ENCODE measurements at regions not wholly inside any gene's neighbourhood (a gene's known extent, or its start where the extent isn't known, plus 50 kb on each side); places are given as distances from the start of the nearest gene placed in this dataset.

- no peaks in the 10 kb centered on the region for H3K4me1 ChIP-seq (ENCODE audit: control insufficient read depth, insufficient read depth, low read length)
- H3K27me3 ChIP-seq (ENCODE audit: control insufficient read depth, insufficient read depth, low read length) = no peaks in the 10 kb centered on the region
- no peak overlapping the region for H3K4me3 ChIP-seq (ENCODE audit: low read depth, low read length)
- no peak overlapping the region for H3K27ac ChIP-seq (ENCODE audit: low read depth, low read length)
- H3K9ac ChIP-seq (ENCODE audit: low read depth, low read length) = no peak overlapping the region
- H3K36me3 ChIP-seq (ENCODE audit: control insufficient read depth, insufficient read depth, low read length) = no peaks in the 10 kb centered on the region
- no peaks in the 10 kb centered on the region for H3K9me3 ChIP-seq (ENCODE audit: control insufficient read depth, insufficient read depth, low read length)
These were observed 104.3 kb upstream of the NUDT7 start for GRCh38 chr16:77617996-77618395.

GRCh38 chr16:77618951-77619350, 103.4 kb upstream of the NUDT7 start:
- Histone ChIP-seq H3K9ac (ENCODE audit: low read depth, low read length) (no peak overlapping the region), H3K27ac (ENCODE audit: low read depth, low read length) (no peak overlapping the region), H3K4me1 (ENCODE audit: control insufficient read depth, insufficient read depth, low read length) (no peaks in the 10 kb centered on the region), H3K36me3 (ENCODE audit: control insufficient read depth, insufficient read depth, low read length) (no peaks in the 10 kb centered on the region), H3K9me3 (ENCODE audit: control insufficient read depth, insufficient read depth, low read length) (no peaks in the 10 kb centered on the region), H3K27me3 (ENCODE audit: control insufficient read depth, insufficient read depth, low read length) (no peaks in the 10 kb centered on the region), H3K4me3 (ENCODE audit: low read depth, low read length) (no peak overlapping the region)

GRCh38 chr16:77624085-77624484, 98.2 kb upstream of the NUDT7 start:
- no peaks in the 10 kb centered on the region for H3K36me3 ChIP-seq (ENCODE audit: control insufficient read depth, insufficient read depth, low read length)
- H3K9ac ChIP-seq (ENCODE audit: low read depth, low read length) = no peak overlapping the region
- H3K27ac ChIP-seq (ENCODE audit: low read depth, low read length) = no peak overlapping the region
- H3K4me1 ChIP-seq (ENCODE audit: control insufficient read depth, insufficient read depth, low read length) = no peaks in the 10 kb centered on the region
- no peak overlapping the region for H3K4me3 ChIP-seq (ENCODE audit: low read depth, low read length)
- no peaks in the 10 kb centered on the region for H3K9me3 ChIP-seq (ENCODE audit: control insufficient read depth, insufficient read depth, low read length)
- H3K27me3 ChIP-seq (ENCODE audit: control insufficient read depth, insufficient read depth, low read length) = no peaks in the 10 kb centered on the region

GRCh38 chr16:77636615-77637014, 85.7 kb upstream of the NUDT7 start:
- H3K4me1 ChIP-seq (ENCODE audit: control insufficient read depth, insufficient read depth, low read length) = no peaks in the 10 kb centered on the region
- no peak overlapping the region for H3K27ac ChIP-seq (ENCODE audit: low read depth, low read length)
- H3K9ac ChIP-seq (ENCODE audit: low read depth, low read length) = no peak overlapping the region
- H3K27me3 ChIP-seq (ENCODE audit: control insufficient read depth, insufficient read depth, low read length) = no peaks in the 10 kb centered on the region
- H3K4me3 ChIP-seq (ENCODE audit: low read depth, low read length) = no peak overlapping the region
- no peaks in the 10 kb centered on the region for H3K9me3 ChIP-seq (ENCODE audit: control insufficient read depth, insufficient read depth, low read length)
- H3K36me3 ChIP-seq (ENCODE audit: control insufficient read depth, insufficient read depth, low read length) = no peaks in the 10 kb centered on the region

GRCh38 chr16:77637940-77638339, 84.4 kb upstream of the NUDT7 start:
- Histone ChIP-seq H3K9ac (ENCODE audit: low read depth, low read length) (no peak overlapping the region), H3K4me3 (ENCODE audit: low read depth, low read length) (no peak overlapping the region), H3K9me3 (ENCODE audit: control insufficient read depth, insufficient read depth, low read length) (no peaks in the 10 kb centered on the region), H3K36me3 (ENCODE audit: control insufficient read depth, insufficient read depth, low read length) (no peaks in the 10 kb centered on the region), H3K27ac (ENCODE audit: low read depth, low read length) (no peak overlapping the region), H3K27me3 (ENCODE audit: control insufficient read depth, insufficient read depth, low read length) (no peaks in the 10 kb centered on the region), H3K4me1 (ENCODE audit: control insufficient read depth, insufficient read depth, low read length) (no peaks in the 10 kb centered on the region)

- Histone ChIP-seq H3K4me1 (ENCODE audit: control insufficient read depth, insufficient read depth, low read length) (no peaks in the 10 kb centered on the region), H3K27ac (ENCODE audit: low read depth, low read length) (no peak overlapping the region), H3K4me3 (ENCODE audit: low read depth, low read length) (no peak overlapping the region), H3K9ac (ENCODE audit: low read depth, low read length) (no peak overlapping the region), H3K9me3 (ENCODE audit: control insufficient read depth, insufficient read depth, low read length) (no peaks in the 10 kb centered on the region), H3K27me3 (ENCODE audit: control insufficient read depth, insufficient read depth, low read length) (no peaks in the 10 kb centered on the region), H3K36me3 (ENCODE audit: control insufficient read depth, insufficient read depth, low read length) (no peaks in the 10 kb centered on the region)
These were observed 79.1 kb upstream of the NUDT7 start for GRCh38 chr16:77643176-77643575.

GRCh38 chr16:77645764-77646163, 76.5 kb upstream of the NUDT7 start:
- Histone ChIP-seq H3K4me3 (ENCODE audit: low read depth, low read length) (no peak overlapping the region), H3K9me3 (ENCODE audit: control insufficient read depth, insufficient read depth, low read length) (no peaks in the 10 kb centered on the region), H3K4me1 (ENCODE audit: control insufficient read depth, insufficient read depth, low read length) (no peaks in the 10 kb centered on the region), H3K27me3 (ENCODE audit: control insufficient read depth, insufficient read depth, low read length) (no peaks in the 10 kb centered on the region), H3K36me3 (ENCODE audit: control insufficient read depth, insufficient read depth, low read length) (no peaks in the 10 kb centered on the region), H3K27ac (ENCODE audit: low read depth, low read length) (no peak overlapping the region), H3K9ac (ENCODE audit: low read depth, low read length) (no peak overlapping the region)

GRCh38 chr16:77647726-77648125, 74.6 kb upstream of the NUDT7 start:
- Histone ChIP-seq H3K4me3 (ENCODE audit: low read depth, low read length) (no peak overlapping the region), H3K27ac (ENCODE audit: low read depth, low read length) (no peak overlapping the region), H3K4me1 (ENCODE audit: control insufficient read depth, insufficient read depth, low read length) (no peaks in the 10 kb centered on the region), H3K27me3 (ENCODE audit: control insufficient read depth, insufficient read depth, low read length) (no peaks in the 10 kb centered on the region), H3K36me3 (ENCODE audit: control insufficient read depth, insufficient read depth, low read length) (no peaks in the 10 kb centered on the region), H3K9me3 (ENCODE audit: control insufficient read depth, insufficient read depth, low read length) (no peaks in the 10 kb centered on the region), H3K9ac (ENCODE audit: low read depth, low read length) (no peak overlapping the region)

- no peaks in the 10 kb centered on the region for H3K9me3 ChIP-seq (ENCODE audit: control insufficient read depth, insufficient read depth, low read length)
- H3K4me3 ChIP-seq (ENCODE audit: low read depth, low read length) = no peak overlapping the region
- no peaks in the 10 kb centered on the region for H3K4me1 ChIP-seq (ENCODE audit: control insufficient read depth, insufficient read depth, low read length)
- H3K36me3 ChIP-seq (ENCODE audit: control insufficient read depth, insufficient read depth, low read length) = no peaks in the 10 kb centered on the region
- no peak overlapping the region for H3K27ac ChIP-seq (ENCODE audit: low read depth, low read length)
- no peaks in the 10 kb centered on the region for H3K27me3 ChIP-seq (ENCODE audit: control insufficient read depth, insufficient read depth, low read length)
- H3K9ac ChIP-seq (ENCODE audit: low read depth, low read length) = no peak overlapping the region
These were observed 71.6 kb upstream of the NUDT7 start for GRCh38 chr16:77650761-77651160.

GRCh38 chr16:77652399-77652798, 69.9 kb upstream of the NUDT7 start:
- H3K36me3 ChIP-seq (ENCODE audit: control insufficient read depth, insufficient read depth, low read length) = no peaks in the 10 kb centered on the region
- H3K27me3 ChIP-seq (ENCODE audit: control insufficient read depth, insufficient read depth, low read length) = no peaks in the 10 kb centered on the region
- H3K4me3 ChIP-seq (ENCODE audit: low read depth, low read length) = no peak overlapping the region
- H3K9me3 ChIP-seq (ENCODE audit: control insufficient read depth, insufficient read depth, low read length) = no peaks in the 10 kb centered on the region
- H3K9ac ChIP-seq (ENCODE audit: low read depth, low read length) = no peak overlapping the region
- H3K4me1 ChIP-seq (ENCODE audit: control insufficient read depth, insufficient read depth, low read length) = no peaks in the 10 kb centered on the region
- H3K27ac ChIP-seq (ENCODE audit: low read depth, low read length) = no peak overlapping the region

- Histone ChIP-seq H3K4me3 (ENCODE audit: low read depth, low read length) (no peak overlapping the region), H3K9ac (ENCODE audit: low read depth, low read length) (no peak overlapping the region), H3K4me1 (ENCODE audit: control insufficient read depth, insufficient read depth, low read length) (no peaks in the 10 kb centered on the region), H3K36me3 (ENCODE audit: control insufficient read depth, insufficient read depth, low read length) (no peaks in the 10 kb centered on the region), H3K27me3 (ENCODE audit: control insufficient read depth, insufficient read depth, low read length) (no peaks in the 10 kb centered on the region), H3K9me3 (ENCODE audit: control insufficient read depth, insufficient read depth, low read length) (no peaks in the 10 kb centered on the region), H3K27ac (ENCODE audit: low read depth, low read length) (no peak overlapping the region)
These were observed 65.3 kb upstream of the NUDT7 start for GRCh38 chr16:77657016-77657415.

- H3K36me3 ChIP-seq (ENCODE audit: control insufficient read depth, insufficient read depth, low read length) = no peaks in the 10 kb centered on the region
- H3K9ac ChIP-seq (ENCODE audit: low read depth, low read length) = no peak overlapping the region
- no peaks in the 10 kb centered on the region for H3K9me3 ChIP-seq (ENCODE audit: control insufficient read depth, insufficient read depth, low read length)
- H3K27me3 ChIP-seq (ENCODE audit: control insufficient read depth, insufficient read depth, low read length) = no peaks in the 10 kb centered on the region
- no peak overlapping the region for H3K27ac ChIP-seq (ENCODE audit: low read depth, low read length)
- H3K4me3 ChIP-seq (ENCODE audit: low read depth, low read length) = no peak overlapping the region
- H3K4me1 ChIP-seq (ENCODE audit: control insufficient read depth, insufficient read depth, low read length) = no peaks in the 10 kb centered on the region
These were observed 62.0 kb upstream of the NUDT7 start for GRCh38 chr16:77660311-77660710.
